Urothelium cell line (cell line): ENCODE measurements at regions not wholly inside any gene's neighbourhood (a gene's known extent, or its start where the extent isn't known, plus 50 kb on each side); places are given as distances from the start of the nearest gene placed in this dataset.
"Not testable (repeated sequence)": the region's sequence is repeated elsewhere in the genome, so short reads cannot be mapped to it uniquely, and the experiment has no call there.

Source experiments
- DNase-seq: peaks from one replicate; pipeline ENCODE4 v3.0.0; 2011; ENCODE audit warnings: low spot score, mixed read lengths
- FAIRE-seq: peaks from 2 replicates; lab custom pipeline; 2011; peaks lifted over from hg19 to GRCh38; lab: Jason Lieb, UNC

GRCh38 chr7:1298931-1299885 lies 66.5 kb downstream of the UNCX start:
- DNase-seq (no peak), FAIRE-seq (peak; percentile 52)

GRCh38 chr7:1300206-1300605 lies 67.5 kb downstream of the UNCX start:
- DNase-seq (no peak), FAIRE-seq (peak; percentile 85)

GRCh38 chr7:1300636-1301035 lies 68.0 kb downstream of the UNCX start:
- FAIRE-seq (no peak), DNase-seq (no peak)

GRCh38 chr7:1301054-1301881 lies 68.6 kb downstream of the UNCX start:
- FAIRE-seq: peak; percentile 91
- DNase-seq: no peak

GRCh38 chr7:1301882-1302251 lies 69.2 kb downstream of the UNCX start:
- no peak for FAIRE-seq
- DNase-seq: no peak

GRCh38 chr7:1302936-1303335 lies 70.3 kb downstream of the UNCX start:
- DNase-seq (no peak), FAIRE-seq (no peak)

GRCh38 chr7:1304011-1304410 lies 71.3 kb downstream of the UNCX start:
- peak; percentile 90 for FAIRE-seq
- not testable (repeated sequence) for DNase-seq

GRCh38 chr7:1305873-1306272 lies 73.2 kb downstream of the UNCX start:
- DNase-seq (no peak), FAIRE-seq (peak; percentile 99)

GRCh38 chr7:1307828-1308227 lies 75.2 kb downstream of the UNCX start:
- DNase-seq (no peak), FAIRE-seq (peak; percentile 84)

GRCh38 chr7:1309290-1309689 lies 76.6 kb downstream of the UNCX start:
- FAIRE-seq (peak; percentile 100), DNase-seq (no peak)

- FAIRE-seq (no peak), DNase-seq (no peak)
Measured at GRCh38 chr7:1309996-1310395, 77.3 kb downstream of the UNCX start.

GRCh38 chr7:1310936-1311335 lies 78.3 kb downstream of the UNCX start:
- FAIRE-seq: no peak
- DNase-seq: no peak

GRCh38 chr7:1311406-1312135 lies 78.9 kb downstream of the UNCX start:
- DNase-seq (no peak), FAIRE-seq (no peak)

- DNase-seq (no peak), FAIRE-seq (peak; percentile 92)
Measured at GRCh38 chr7:1312136-1313070, 79.7 kb downstream of the UNCX start.

- DNase-seq: no peak
- FAIRE-seq: no peak
Measured at GRCh38 chr7:1313613-1314012, 80.9 kb downstream of the UNCX start.

GRCh38 chr7:1314021-1314907 lies 81.6 kb downstream of the UNCX start:
- FAIRE-seq (peak; percentile 87), DNase-seq (no peak)

- FAIRE-seq (no peak), DNase-seq (no peak)
Measured at GRCh38 chr7:1314908-1315450, 82.3 kb downstream of the UNCX start.

- no peak for FAIRE-seq
Measured at GRCh38 chr7:1316086-1316485, 83.4 kb downstream of the UNCX start.

GRCh38 chr7:1317646-1318045 lies 85.0 kb downstream of the UNCX start:
- FAIRE-seq: peak; percentile 74
- DNase-seq: no peak

More at GRCh38 chr7:1316086-1316485, 83.4 kb downstream of the UNCX start:
- no peak for DNase-seq
